ENCODE measurements at regions not wholly inside any gene's neighbourhood (a gene's known extent, or its start where the extent isn't known, plus 50 kb on each side); places are given as distances from the start of the nearest gene placed in this dataset.

GRCh38 chr2:136211701-136212100, 93.8 kb upstream of the CXCR4 start:
- TF ChIP-seq CTCF (IDR thresholded peaks at IDR 0.05; ENCODE audit: borderline replicate concordance, insufficient read depth, low read depth, low read length) = no peak
- no peak overlapping the region for H3K4me3 ChIP-seq (ENCODE audit: low read depth, low read length)

GRCh38 chr2:136210822-136211221, 92.9 kb upstream of the CXCR4 start:
- no peak for TF ChIP-seq CTCF (IDR thresholded peaks at IDR 0.05; ENCODE audit: borderline replicate concordance, insufficient read depth, low read depth, low read length)
- H3K4me3 ChIP-seq (ENCODE audit: low read depth, low read length) = no peak overlapping the region

GRCh38 chr2:136210455-136210805, 92.5 kb upstream of the CXCR4 start:
- TF ChIP-seq CTCF (IDR thresholded peaks at IDR 0.05; ENCODE audit: borderline replicate concordance, insufficient read depth, low read depth, low read length) = no peak
- no peak overlapping the region for H3K4me3 ChIP-seq (ENCODE audit: low read depth, low read length)

- TF ChIP-seq CTCF (IDR thresholded peaks at IDR 0.05; ENCODE audit: borderline replicate concordance, insufficient read depth, low read depth, low read length) = no peak
Observed at GRCh38 chr2:136209561-136210454, 91.9 kb upstream of the CXCR4 start.

GRCh38 chr2:136208682-136209420, 90.9 kb upstream of the CXCR4 start:
- H3K4me3 ChIP-seq (ENCODE audit: low read depth, low read length) = no peak overlapping the region
- no peak for TF ChIP-seq CTCF (IDR thresholded peaks at IDR 0.05; ENCODE audit: borderline replicate concordance, insufficient read depth, low read depth, low read length)

More at GRCh38 chr2:136209561-136210454, 91.9 kb upstream of the CXCR4 start:
- no peak overlapping the region for H3K4me3 ChIP-seq (ENCODE audit: low read depth, low read length)

GRCh38 chr2:136207665-136208064, 89.7 kb upstream of the CXCR4 start:
- no peak for TF ChIP-seq CTCF (IDR thresholded peaks at IDR 0.05; ENCODE audit: borderline replicate concordance, insufficient read depth, low read depth, low read length)
- H3K4me3 ChIP-seq (ENCODE audit: low read depth, low read length) = no peak overlapping the region
